GM21825 (cell line): ENCODE measurements at regions not wholly inside any gene's neighbourhood (a gene's known extent, or its start where the extent isn't known, plus 50 kb on each side); places are given as distances from the start of the nearest gene placed in this dataset.
"Not testable (repeated sequence)": the region's sequence is repeated elsewhere in the genome, so short reads cannot be mapped to it uniquely, and the experiment has no call there.

Source experiments
- ATAC-seq: cut with Tn5 transposase; IDR thresholded peaks from one replicate; pipeline ENCODE4 v1.9.1; 2021; ENCODE audit warnings: mild to moderate bottlenecking, moderate library complexity; ENCODE audit not compliant: unreplicated experiment

GRCh38 chr10:107542607-107543006 lies 378.1 kb upstream of the SORCS1 start:
- ATAC-seq: no peak

GRCh38 chr10:107542016-107542415 lies 377.5 kb upstream of the SORCS1 start:
- ATAC-seq: no peak

- ATAC-seq: no peak
Measured at GRCh38 chr10:107540981-107541380, 376.5 kb upstream of the SORCS1 start.

GRCh38 chr10:107529350-107529749 lies 364.8 kb upstream of the SORCS1 start:
- no peak for ATAC-seq

GRCh38 chr10:107520348-107520747 lies 355.8 kb upstream of the SORCS1 start:
- ATAC-seq: no peak

- no peak for ATAC-seq
Measured at GRCh38 chr10:107517811-107518210, 353.3 kb upstream of the SORCS1 start.

GRCh38 chr10:107516349-107516748 lies 351.8 kb upstream of the SORCS1 start:
- ATAC-seq: no peak

GRCh38 chr10:107504011-107504410 lies 339.5 kb upstream of the SORCS1 start:
- ATAC-seq: not testable (repeated sequence)

GRCh38 chr10:107502229-107502985 lies 337.9 kb upstream of the SORCS1 start:
- ATAC-seq: no peak

- no peak for ATAC-seq
Measured at GRCh38 chr10:107498983-107499382, 334.5 kb upstream of the SORCS1 start.

GRCh38 chr10:107497024-107497423 lies 332.5 kb upstream of the SORCS1 start:
- no peak for ATAC-seq

GRCh38 chr10:107496594-107496993 lies 332.1 kb upstream of the SORCS1 start:
- ATAC-seq: no peak

- no peak for ATAC-seq
Measured at GRCh38 chr10:107492389-107492788, 327.9 kb upstream of the SORCS1 start.

- ATAC-seq: no peak
Measured at GRCh38 chr10:107490389-107490788, 325.9 kb upstream of the SORCS1 start.

GRCh38 chr10:107487284-107487683 lies 322.8 kb upstream of the SORCS1 start:
- no peak for ATAC-seq

GRCh38 chr10:107485019-107485418 lies 320.5 kb upstream of the SORCS1 start:
- no peak for ATAC-seq

- ATAC-seq: no peak
Measured at GRCh38 chr10:107481881-107482280, 317.4 kb upstream of the SORCS1 start.

GRCh38 chr10:107481224-107481623 lies 316.7 kb upstream of the SORCS1 start:
- no peak for ATAC-seq

GRCh38 chr10:107480781-107481180 lies 316.3 kb upstream of the SORCS1 start:
- no peak for ATAC-seq

GRCh38 chr10:107477266-107477665 lies 312.8 kb upstream of the SORCS1 start:
- no peak for ATAC-seq

- no peak for ATAC-seq
Measured at GRCh38 chr10:107476408-107476807, 311.9 kb upstream of the SORCS1 start.

- no peak for ATAC-seq
Measured at GRCh38 chr10:107474650-107475049, 310.1 kb upstream of the SORCS1 start.

GRCh38 chr10:107473225-107473624 lies 308.7 kb upstream of the SORCS1 start:
- no peak for ATAC-seq
